ENCODE measurements at regions not wholly inside any gene's neighbourhood (a gene's known extent, or its start where the extent isn't known, plus 50 kb on each side); places are given as distances from the start of the nearest gene placed in this dataset.

DNA sequence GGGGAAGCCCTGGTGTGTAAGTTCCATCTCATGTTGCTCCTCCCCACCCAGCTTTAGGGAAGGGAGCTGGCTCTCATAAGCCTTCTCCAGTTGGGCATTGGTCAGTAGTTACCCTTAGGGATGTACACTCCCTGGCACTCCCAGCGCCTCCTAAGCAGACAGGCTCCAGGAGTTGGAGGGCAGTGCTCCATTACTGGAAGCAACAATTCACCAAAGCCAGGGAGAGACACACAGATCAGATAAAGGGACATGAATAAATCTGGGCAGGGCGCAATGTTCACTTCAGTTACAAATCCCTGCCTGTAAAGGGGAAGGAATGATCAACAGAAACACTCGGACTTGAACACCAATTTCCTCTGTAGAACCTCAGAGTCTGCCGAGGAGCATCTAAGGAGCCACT is 169.1 kb upstream of the CTNNB1 start:
- Histone ChIP-seq H3K9ac (ENCODE audit: control insufficient read depth, extremely low read depth, insufficient read depth, low read length) (no peak overlapping the region), H3K4me1 (ENCODE audit: control insufficient read depth, extremely low read depth, insufficient read depth, low read length) (no peaks in the 10 kb centered on the region), H3K9me3 (ENCODE audit: control insufficient read depth, low read depth, low read length) (no peaks in the 10 kb centered on the region), H3K4me3 (ENCODE audit: control insufficient read depth in 2 of 3, extremely low read depth in 1 of 3, insufficient read depth in 2 of 3, low read depth in 1 of 3, low read length in 3 of 3) (no peak overlapping the region), H3K27ac (ENCODE audit: control insufficient read depth, insufficient read depth, low read length) (no peak overlapping the region), H2AFZ (ENCODE audit: control insufficient read depth, low read length) (no peak overlapping the region), H3K9me1 (ENCODE audit: control insufficient read depth, extremely low read depth, insufficient read depth, low read length) (no peaks in the 10 kb centered on the region), H3K27me3 (ENCODE audit: control insufficient read depth, extremely low read depth, insufficient read depth, low read length) (peaks cover 4% of the 10 kb centered on the region), H3K4me2 (ENCODE audit: control insufficient read depth, extremely low read depth, insufficient read depth, low read depth, low read length) (no peak overlapping the region), H3K79me2 (ENCODE audit: control insufficient read depth, insufficient read depth, low read length) (no peaks in the 10 kb centered on the region), H4K20me1 (ENCODE audit: control insufficient read depth, extremely low read depth, insufficient read depth, low read length) (no peaks in the 10 kb centered on the region), H3K36me3 (ENCODE audit: control insufficient read depth in 2 of 2, extremely low read depth in 1 of 2, insufficient read depth in 2 of 2, low read length in 2 of 2) (no peaks in the 10 kb centered on the region)
- no peak for FAIRE-seq
- DNase-seq (ENCODE audit: low read depth, low spot score), result no peak
- dilution Hi-C loops (cut with MboI; ENCODE audit: extremely low pct_ligation_motif_present, low sequenced_read_pairs), result no loop called here
- TF ChIP-seq EZH2 (IDR thresholded peaks at IDR 0.05; ENCODE audit: low read length), result no peak
- TF ChIP-seq, protein P1, sequence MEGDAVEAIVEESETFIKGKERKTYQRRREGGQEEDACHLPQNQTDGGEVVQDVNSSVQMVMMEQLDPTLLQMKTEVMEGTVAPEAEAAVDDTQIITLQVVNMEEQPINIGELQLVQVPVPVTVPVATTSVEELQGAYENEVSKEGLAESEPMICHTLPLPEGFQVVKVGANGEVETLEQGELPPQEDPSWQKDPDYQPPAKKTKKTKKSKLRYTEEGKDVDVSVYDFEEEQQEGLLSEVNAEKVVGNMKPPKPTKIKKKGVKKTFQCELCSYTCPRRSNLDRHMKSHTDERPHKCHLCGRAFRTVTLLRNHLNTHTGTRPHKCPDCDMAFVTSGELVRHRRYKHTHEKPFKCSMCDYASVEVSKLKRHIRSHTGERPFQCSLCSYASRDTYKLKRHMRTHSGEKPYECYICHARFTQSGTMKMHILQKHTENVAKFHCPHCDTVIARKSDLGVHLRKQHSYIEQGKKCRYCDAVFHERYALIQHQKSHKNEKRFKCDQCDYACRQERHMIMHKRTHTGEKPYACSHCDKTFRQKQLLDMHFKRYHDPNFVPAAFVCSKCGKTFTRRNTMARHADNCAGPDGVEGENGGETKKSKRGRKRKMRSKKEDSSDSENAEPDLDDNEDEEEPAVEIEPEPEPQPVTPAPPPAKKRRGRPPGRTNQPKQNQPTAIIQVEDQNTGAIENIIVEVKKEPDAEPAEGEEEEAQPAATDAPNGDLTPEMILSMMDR (optimal IDR thresholded peaks at IDR 0.05 in 1 of 3, IDR thresholded peaks at IDR 0.05 in 1 of 3, conservative IDR thresholded peaks at IDR 0.05 in 1 of 3; ENCODE audit: extremely low read depth in 1 of 3, insufficient read depth in 2 of 3, low read length in 3 of 3), result no peak

DNA sequence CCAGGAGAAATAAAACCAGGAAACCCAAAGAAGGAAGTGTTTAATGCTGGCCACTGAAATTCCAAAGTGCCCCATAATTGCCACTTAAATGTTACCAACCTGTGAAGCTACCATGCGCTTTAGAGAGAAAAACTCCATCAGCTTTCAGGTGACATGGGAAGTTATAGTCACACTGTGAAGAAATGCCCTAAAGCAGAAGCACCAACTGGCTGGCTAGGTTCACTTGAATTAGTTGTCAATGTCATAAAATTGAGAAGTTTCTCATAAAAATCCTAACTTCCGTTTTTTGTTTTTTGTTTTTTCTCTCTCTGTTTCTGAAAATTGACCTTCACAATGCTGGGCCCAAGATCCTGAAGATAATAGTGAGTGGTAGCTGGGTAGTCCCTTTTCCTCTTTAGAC is 167.9 kb upstream of the CTNNB1 start:
- Histone ChIP-seq H3K79me2 (ENCODE audit: control insufficient read depth, insufficient read depth, low read length) (no peaks in the 10 kb centered on the region), H3K27me3 (ENCODE audit: control insufficient read depth, extremely low read depth, insufficient read depth, low read length) (peaks cover 4% of the 10 kb centered on the region), H2AFZ (ENCODE audit: control insufficient read depth, low read length) (no peak overlapping the region), H4K20me1 (ENCODE audit: control insufficient read depth, extremely low read depth, insufficient read depth, low read length) (no peaks in the 10 kb centered on the region), H3K27ac (ENCODE audit: control insufficient read depth, insufficient read depth, low read length) (no peak overlapping the region), H3K4me1 (ENCODE audit: control insufficient read depth, extremely low read depth, insufficient read depth, low read length) (no peaks in the 10 kb centered on the region), H3K4me3 (ENCODE audit: control insufficient read depth in 2 of 3, extremely low read depth in 1 of 3, insufficient read depth in 2 of 3, low read depth in 1 of 3, low read length in 3 of 3) (no peak overlapping the region), H3K9me3 (ENCODE audit: control insufficient read depth, low read depth, low read length) (no peaks in the 10 kb centered on the region), H3K36me3 (ENCODE audit: control insufficient read depth in 2 of 2, extremely low read depth in 1 of 2, insufficient read depth in 2 of 2, low read length in 2 of 2) (no peaks in the 10 kb centered on the region), H3K9me1 (ENCODE audit: control insufficient read depth, extremely low read depth, insufficient read depth, low read length) (no peaks in the 10 kb centered on the region), H3K9ac (ENCODE audit: control insufficient read depth, extremely low read depth, insufficient read depth, low read length) (no peak overlapping the region), H3K4me2 (ENCODE audit: control insufficient read depth, extremely low read depth, insufficient read depth, low read depth, low read length) (no peak overlapping the region)
- no peak for DNase-seq (ENCODE audit: low read depth, low spot score)
- TF ChIP-seq EZH2 (IDR thresholded peaks at IDR 0.05; ENCODE audit: low read length), result no peak
- TF ChIP-seq, protein P1 (optimal IDR thresholded peaks at IDR 0.05 in 1 of 3, IDR thresholded peaks at IDR 0.05 in 1 of 3, conservative IDR thresholded peaks at IDR 0.05 in 1 of 3; ENCODE audit: extremely low read depth in 1 of 3, insufficient read depth in 2 of 3, low read length in 3 of 3), result no peak
- dilution Hi-C loops (cut with MboI; ENCODE audit: extremely low pct_ligation_motif_present, low sequenced_read_pairs), result no loop called here
- no peak for FAIRE-seq

Data from keratinocyte (primary cell).